KMS-11 (cell line): ENCODE measurements at regions not wholly inside any gene's neighbourhood (a gene's known extent, or its start where the extent isn't known, plus 50 kb on each side); places are given as distances from the start of the nearest gene placed in this dataset.
A peak's percentile ranks its signal among the peaks of the same experiment; 100 is the strongest.

ENCODE experiments used
- H2AFZ ChIP-seq: fragments of 200-600 bp; sonication (generic); 2 replicates; pipeline ENCODE4 v1.6.1; 2016; ENCODE audit warnings: antibody characterized with exemption, mixed run types, low read depth
- H3K27ac ChIP-seq: fragments of 200-600 bp; sonication (generic); 2 replicates; pipeline ENCODE4 v1.6.1; 2016; ENCODE audit warnings: mild to moderate bottlenecking, mixed run types
- H3K27me3 ChIP-seq: fragments of 200-600 bp; sonication (generic); 2 replicates; pipeline ENCODE4 v1.6.1; 2017; ENCODE audit warnings: mild to moderate bottlenecking, low read depth, mixed run types, moderate library complexity; ENCODE audit not compliant: insufficient read depth
- H3K36me3 ChIP-seq: fragments of 200-600 bp; sonication (generic); 2 replicates; pipeline ENCODE4 v1.6.1; 2017; ENCODE audit warnings: mild to moderate bottlenecking, mixed run types; ENCODE audit not compliant: insufficient read depth
- H3K4me1 ChIP-seq: fragments of 200-600 bp; sonication (generic); 2 replicates; pipeline ENCODE4 v1.6.1; 2016; ENCODE audit warnings: mild to moderate bottlenecking, low read depth, mixed run types; ENCODE audit not compliant: poor library complexity, severe bottlenecking
- H3K4me2 ChIP-seq: fragments of 200-600 bp; sonication (generic); 2 replicates; pipeline ENCODE4 v1.7.0; 2016; ENCODE audit warnings: mild to moderate bottlenecking, mixed run types
- H3K4me3 ChIP-seq: fragments of 200-600 bp; sonication (generic); IDR thresholded peaks from 2 replicates; pipeline ENCODE4 v1.6.1; 2017; ENCODE audit warnings: low read depth, low read length, mixed read lengths; ENCODE audit not compliant: insufficient read depth
- H3K79me2 ChIP-seq: fragments of 200-600 bp; sonication (generic); 2 replicates; pipeline ENCODE4 v1.6.1; 2016; ENCODE audit warnings: low read depth, mixed run types; ENCODE audit not compliant: insufficient read depth
- H3K9ac ChIP-seq: fragments of 200-600 bp; sonication (generic); 2 replicates; pipeline ENCODE4 v1.6.1; 2016; ENCODE audit warnings: mild to moderate bottlenecking, mixed run types
- H4K20me1 ChIP-seq: fragments of 200-600 bp; sonication (generic); 2 replicates; pipeline ENCODE4 v1.6.1; 2016; ENCODE audit warnings: mild to moderate bottlenecking, mixed run types; ENCODE audit not compliant: insufficient read depth
- TF ChIP-seq, protein P1 (sequence below): fragments of 200-600 bp; sonication (generic); conservative IDR thresholded peaks from 2 replicates; pipeline ENCODE4 v1.6.1; 2017; ENCODE audit warnings: low read depth, mild to moderate bottlenecking, antibody characterized with exemption, low read length, moderate library complexity, mixed read lengths

DNA sequence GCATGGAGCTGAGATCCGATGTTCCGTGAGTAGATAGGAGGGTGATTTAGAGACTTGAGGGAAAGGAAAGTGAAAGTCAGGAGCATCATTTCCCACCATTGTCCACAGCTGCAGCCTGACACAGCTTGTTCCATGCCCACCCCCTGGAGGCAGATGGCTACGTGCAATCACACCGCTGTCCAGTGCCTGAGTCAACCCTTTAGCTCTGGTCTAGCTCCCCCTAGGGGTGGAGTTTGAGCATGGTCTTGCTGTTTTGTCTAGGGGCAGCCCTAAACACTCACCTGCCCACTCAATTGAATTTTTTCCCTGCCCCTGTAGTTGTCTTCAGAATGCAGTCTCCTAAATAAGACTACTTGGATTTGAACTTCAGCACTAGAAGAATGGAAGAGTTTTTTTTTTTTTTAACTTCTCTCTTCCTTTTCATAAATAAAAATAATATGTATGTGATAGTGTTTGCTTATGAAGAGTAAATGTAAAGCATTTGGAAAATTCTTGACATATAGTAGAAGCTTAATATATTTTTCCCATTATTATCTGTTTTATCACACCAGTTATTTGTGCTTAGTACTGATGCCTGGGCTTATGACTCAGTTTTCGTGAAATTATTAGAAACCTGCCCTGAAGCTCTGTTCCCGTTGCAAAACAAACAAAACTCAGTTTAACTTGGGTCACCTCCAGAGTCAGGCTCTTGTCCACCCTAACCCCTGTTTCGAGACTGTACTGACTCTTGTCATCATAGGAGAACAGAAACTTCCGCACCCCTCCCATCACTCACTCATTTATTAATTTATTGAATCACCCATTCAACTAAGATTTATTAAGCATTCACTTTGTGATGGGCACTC, 814.8 kb downstream of the MAFB start:
- Histone ChIP-seq H3K4me2 (no peak overlapping the region), H3K27me3 (no peaks in the 10 kb centered on the region), H3K27ac (no peak overlapping the region), H3K4me3 (no peak overlapping the region), H3K9ac (no peak overlapping the region), H2AFZ (no peak overlapping the region), H3K79me2 (no peaks in the 10 kb centered on the region), H3K36me3 (no peaks in the 10 kb centered on the region), H4K20me1 (no peaks in the 10 kb centered on the region), H3K4me1 (peaks cover 14% of the 10 kb centered on the region)
- TF ChIP-seq, protein P1, sequence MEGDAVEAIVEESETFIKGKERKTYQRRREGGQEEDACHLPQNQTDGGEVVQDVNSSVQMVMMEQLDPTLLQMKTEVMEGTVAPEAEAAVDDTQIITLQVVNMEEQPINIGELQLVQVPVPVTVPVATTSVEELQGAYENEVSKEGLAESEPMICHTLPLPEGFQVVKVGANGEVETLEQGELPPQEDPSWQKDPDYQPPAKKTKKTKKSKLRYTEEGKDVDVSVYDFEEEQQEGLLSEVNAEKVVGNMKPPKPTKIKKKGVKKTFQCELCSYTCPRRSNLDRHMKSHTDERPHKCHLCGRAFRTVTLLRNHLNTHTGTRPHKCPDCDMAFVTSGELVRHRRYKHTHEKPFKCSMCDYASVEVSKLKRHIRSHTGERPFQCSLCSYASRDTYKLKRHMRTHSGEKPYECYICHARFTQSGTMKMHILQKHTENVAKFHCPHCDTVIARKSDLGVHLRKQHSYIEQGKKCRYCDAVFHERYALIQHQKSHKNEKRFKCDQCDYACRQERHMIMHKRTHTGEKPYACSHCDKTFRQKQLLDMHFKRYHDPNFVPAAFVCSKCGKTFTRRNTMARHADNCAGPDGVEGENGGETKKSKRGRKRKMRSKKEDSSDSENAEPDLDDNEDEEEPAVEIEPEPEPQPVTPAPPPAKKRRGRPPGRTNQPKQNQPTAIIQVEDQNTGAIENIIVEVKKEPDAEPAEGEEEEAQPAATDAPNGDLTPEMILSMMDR, result peak; percentile 94

DNA sequence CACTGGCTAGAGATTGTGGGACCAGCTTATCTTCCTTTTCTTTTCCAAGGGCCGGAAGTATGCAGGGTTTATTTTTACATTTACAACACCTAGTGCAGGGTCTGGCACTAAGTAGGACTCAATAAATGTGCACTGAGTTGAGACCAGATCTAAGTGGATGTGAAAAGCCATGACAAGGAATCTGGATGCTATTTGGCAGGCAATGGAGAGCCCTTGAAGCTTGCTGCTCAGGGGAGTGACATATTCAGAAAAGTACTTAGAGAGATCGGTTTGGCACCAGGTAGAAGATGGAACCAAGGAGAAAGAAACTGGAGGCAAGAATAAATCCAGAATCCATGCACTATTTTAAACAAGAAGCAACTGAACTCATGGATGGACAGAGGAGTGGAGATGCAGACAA, 815.8 kb downstream of the MAFB start:
- Histone ChIP-seq H3K4me1 (peaks cover 14% of the 10 kb centered on the region), H3K4me3 (no peak overlapping the region), H2AFZ (no peak overlapping the region), H3K36me3 (no peaks in the 10 kb centered on the region), H3K27me3 (no peaks in the 10 kb centered on the region), H3K4me2 (no peak overlapping the region), H3K9ac (no peak overlapping the region), H4K20me1 (no peaks in the 10 kb centered on the region), H3K79me2 (no peaks in the 10 kb centered on the region), H3K27ac (no peak overlapping the region)
- TF ChIP-seq, protein P1, result no peak

GRCh38 chr20:39871013-39871412, 818.0 kb downstream of the MAFB start:
- peaks cover 14% of the 10 kb centered on the region for H3K4me1 ChIP-seq
- no peak overlapping the region for H3K4me3 ChIP-seq
- TF ChIP-seq, protein P1, result no peak
- H3K79me2 ChIP-seq, result no peaks in the 10 kb centered on the region
- no peaks in the 10 kb centered on the region for H3K36me3 ChIP-seq
- H3K27me3 ChIP-seq, result no peaks in the 10 kb centered on the region
- H3K4me2 ChIP-seq, result no peak overlapping the region
- no peak overlapping the region for H3K27ac ChIP-seq
- no peaks in the 10 kb centered on the region for H4K20me1 ChIP-seq
- no peak overlapping the region for H3K9ac ChIP-seq
- H2AFZ ChIP-seq, result no peak overlapping the region

GRCh38 chr20:39865446-39865845, 823.6 kb downstream of the MAFB start:
- TF ChIP-seq, protein P1, result no peak
- Histone ChIP-seq H3K9ac (no peak overlapping the region), H3K27ac (no peak overlapping the region), H3K4me2 (no peak overlapping the region), H3K27me3 (no peaks in the 10 kb centered on the region), H3K4me1 (no peaks in the 10 kb centered on the region), H2AFZ (no peak overlapping the region), H3K36me3 (no peaks in the 10 kb centered on the region), H3K79me2 (no peaks in the 10 kb centered on the region), H3K4me3 (no peak overlapping the region), H4K20me1 (no peaks in the 10 kb centered on the region)
